Gastrocnemius medialis (tissue), 4 donors: ENCODE measurements at regions not wholly inside any gene's neighbourhood (a gene's known extent, or its start where the extent isn't known, plus 50 kb on each side); places are given as distances from the start of the nearest gene placed in this dataset.

Source experiments
- POLR2A ChIP-seq, 2 donors: fragments of 450-650 bp; IDR thresholded peaks; one replicate each; pipeline ENCODE4 v1.6.1; 2017; ENCODE audit warnings: antibody characterized with exemption in 2 of 2, mild to moderate bottlenecking in 2 of 2, moderate library complexity in 2 of 2
- TF ChIP-seq, protein P1 (sequence below), 5 experiments: fragments of 450-650 bp in 3 of 5; fragments of 200-600 bp in 2 of 5; sonication (generic) in 2 of 5; IDR thresholded peaks in 4 of 5; conservative IDR thresholded peaks in 1 of 5; 1 replicate in 4 of 5; 2 replicates in 1 of 5; pipeline ENCODE4 v1.5.1; 2016 to 2019; ENCODE audit warnings: antibody characterized with exemption in 5 of 5, mild to moderate bottlenecking in 3 of 5, moderate library complexity in 3 of 5

DNA sequence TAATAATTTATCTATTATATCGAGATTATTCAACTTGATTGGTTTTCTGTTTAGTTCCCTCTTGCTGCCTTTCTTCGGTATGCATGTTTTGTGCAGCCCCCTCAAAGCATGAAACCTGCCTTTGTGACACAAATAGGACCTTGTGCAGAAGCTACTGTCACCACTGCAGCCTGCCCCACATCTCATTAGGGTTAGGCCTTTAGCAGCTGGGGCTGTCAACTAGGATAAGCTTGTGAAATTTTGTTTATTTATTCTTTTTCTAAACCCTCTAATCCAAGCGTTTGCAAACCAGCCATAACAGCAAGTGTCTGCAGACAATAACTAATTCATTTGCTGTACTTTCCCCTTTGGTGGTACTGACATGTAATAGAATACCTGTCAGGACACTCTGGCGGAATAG is 258.9 kb downstream of the RCHY1 start:
- TF ChIP-seq, protein P1, sequence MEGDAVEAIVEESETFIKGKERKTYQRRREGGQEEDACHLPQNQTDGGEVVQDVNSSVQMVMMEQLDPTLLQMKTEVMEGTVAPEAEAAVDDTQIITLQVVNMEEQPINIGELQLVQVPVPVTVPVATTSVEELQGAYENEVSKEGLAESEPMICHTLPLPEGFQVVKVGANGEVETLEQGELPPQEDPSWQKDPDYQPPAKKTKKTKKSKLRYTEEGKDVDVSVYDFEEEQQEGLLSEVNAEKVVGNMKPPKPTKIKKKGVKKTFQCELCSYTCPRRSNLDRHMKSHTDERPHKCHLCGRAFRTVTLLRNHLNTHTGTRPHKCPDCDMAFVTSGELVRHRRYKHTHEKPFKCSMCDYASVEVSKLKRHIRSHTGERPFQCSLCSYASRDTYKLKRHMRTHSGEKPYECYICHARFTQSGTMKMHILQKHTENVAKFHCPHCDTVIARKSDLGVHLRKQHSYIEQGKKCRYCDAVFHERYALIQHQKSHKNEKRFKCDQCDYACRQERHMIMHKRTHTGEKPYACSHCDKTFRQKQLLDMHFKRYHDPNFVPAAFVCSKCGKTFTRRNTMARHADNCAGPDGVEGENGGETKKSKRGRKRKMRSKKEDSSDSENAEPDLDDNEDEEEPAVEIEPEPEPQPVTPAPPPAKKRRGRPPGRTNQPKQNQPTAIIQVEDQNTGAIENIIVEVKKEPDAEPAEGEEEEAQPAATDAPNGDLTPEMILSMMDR (IDR thresholded peaks at IDR 0.05 in 4 of 5, conservative IDR thresholded peaks at IDR 0.05 in 1 of 5) = no peak
- TF ChIP-seq POLR2A (IDR thresholded peaks at IDR 0.05) = no peak
